ENCODE measurements at regions not wholly inside any gene's neighbourhood (a gene's known extent, or its start where the extent isn't known, plus 50 kb on each side); places are given as distances from the start of the nearest gene placed in this dataset.

DNA sequence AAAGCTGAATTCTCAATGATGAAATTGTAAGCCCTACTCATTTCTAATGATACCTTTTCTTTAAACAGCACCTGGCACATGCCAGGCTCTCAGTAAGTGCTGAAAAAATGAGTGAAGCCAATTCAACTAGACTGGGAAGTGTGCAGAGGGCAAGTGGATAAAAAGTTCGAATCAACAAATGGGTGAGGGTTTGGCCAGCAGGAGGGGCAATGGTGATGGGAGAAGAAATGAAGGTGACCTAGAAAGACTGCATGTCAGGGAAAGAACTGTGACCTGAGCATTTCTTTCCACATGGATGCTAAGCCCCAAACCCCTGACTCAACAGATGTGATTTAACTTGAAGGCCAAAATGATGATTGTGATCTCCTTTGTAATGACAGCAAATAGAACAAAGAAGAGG lies 54.6 kb downstream of the DKK1 start:
- no peak for TF ChIP-seq GATA2 (IDR thresholded peaks at IDR 0.05; ENCODE audit: low read depth, low read length)
- no peak for TF ChIP-seq GATA3 (IDR thresholded peaks at IDR 0.05; ENCODE audit: low read depth, low read length)

- TF ChIP-seq GATA2 (IDR thresholded peaks at IDR 0.05; ENCODE audit: low read depth, low read length) = no peak
- no peak for TF ChIP-seq GATA3 (IDR thresholded peaks at IDR 0.05; ENCODE audit: low read depth, low read length)
These were observed 62.7 kb downstream of the DKK1 start for GRCh38 chr10:52376694-52377354.

DNA sequence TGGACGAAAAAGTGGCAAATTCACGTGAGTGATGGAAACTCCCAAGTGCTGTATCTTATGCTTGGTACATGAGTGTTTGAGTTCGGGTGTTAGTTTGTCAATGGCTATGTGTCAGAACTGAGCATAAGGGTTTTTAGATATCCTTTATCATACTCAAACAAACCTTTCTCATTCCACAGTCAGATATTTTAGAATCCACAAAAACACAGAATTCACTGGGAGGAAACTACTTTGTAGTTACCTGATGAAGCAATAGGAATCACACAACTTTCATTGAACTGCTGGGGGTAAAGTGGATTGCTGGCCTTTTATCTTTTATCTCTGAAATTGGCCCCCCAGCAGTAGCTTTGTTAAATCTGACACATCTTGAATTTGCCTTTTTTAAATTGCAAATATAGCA lies 64.0 kb downstream of the DKK1 start:
- TF ChIP-seq GATA2 (IDR thresholded peaks at IDR 0.05; ENCODE audit: low read depth, low read length) (no peak), GATA3 (IDR thresholded peaks at IDR 0.05; ENCODE audit: low read depth, low read length) (no peak)

DNA sequence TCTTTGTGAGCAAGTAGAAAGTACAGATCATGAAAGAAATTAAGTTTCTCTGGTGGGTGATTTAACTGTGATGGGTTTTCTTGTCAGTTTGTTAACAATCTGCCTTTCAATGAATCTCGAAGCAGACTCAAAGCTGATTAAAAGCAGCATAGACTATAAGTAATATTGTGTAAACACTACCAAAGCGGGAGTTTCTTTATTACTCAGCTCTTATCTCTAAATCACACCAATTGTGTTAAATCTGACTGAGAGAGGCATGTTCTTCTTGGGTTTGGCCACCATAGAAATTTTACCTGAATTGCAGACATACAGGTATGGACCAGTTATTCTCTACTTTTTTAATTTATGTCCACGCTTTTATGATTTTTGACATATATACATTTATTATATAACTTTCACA lies 65.2 kb downstream of the DKK1 start:
- TF ChIP-seq GATA2 (IDR thresholded peaks at IDR 0.05; ENCODE audit: low read depth, low read length) = no peak

GRCh38 chr10:52383088-52383487 lies 69.0 kb downstream of the DKK1 start:
- TF ChIP-seq GATA3 (IDR thresholded peaks at IDR 0.05; ENCODE audit: low read depth, low read length) (no peak), GATA2 (IDR thresholded peaks at IDR 0.05; ENCODE audit: low read depth, low read length) (peak; percentile 15; the same call in 1 of the 2 replicates)

DNA sequence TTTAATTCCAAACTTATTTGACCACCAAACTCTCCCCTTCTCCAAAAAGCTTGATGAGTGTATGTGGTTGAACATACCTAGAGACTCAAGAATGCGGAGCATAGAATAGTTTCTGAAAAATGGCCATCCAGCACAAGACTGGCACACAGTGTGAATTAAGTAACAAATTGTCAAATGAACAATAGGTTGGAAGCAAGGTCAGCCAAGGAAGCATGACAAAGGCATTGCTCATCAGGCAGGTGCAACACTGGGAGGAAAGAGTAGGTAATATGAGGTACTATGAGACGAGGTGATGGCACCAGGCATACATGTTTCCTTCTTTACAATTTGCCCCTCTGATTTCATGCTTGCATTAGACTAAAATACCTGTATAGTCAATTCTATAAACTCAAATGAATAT lies 73.7 kb downstream of the DKK1 start:
- TF ChIP-seq GATA2 (IDR thresholded peaks at IDR 0.05; ENCODE audit: low read depth, low read length) (no peak), GATA3 (IDR thresholded peaks at IDR 0.05; ENCODE audit: low read depth, low read length) (no peak)

DNA sequence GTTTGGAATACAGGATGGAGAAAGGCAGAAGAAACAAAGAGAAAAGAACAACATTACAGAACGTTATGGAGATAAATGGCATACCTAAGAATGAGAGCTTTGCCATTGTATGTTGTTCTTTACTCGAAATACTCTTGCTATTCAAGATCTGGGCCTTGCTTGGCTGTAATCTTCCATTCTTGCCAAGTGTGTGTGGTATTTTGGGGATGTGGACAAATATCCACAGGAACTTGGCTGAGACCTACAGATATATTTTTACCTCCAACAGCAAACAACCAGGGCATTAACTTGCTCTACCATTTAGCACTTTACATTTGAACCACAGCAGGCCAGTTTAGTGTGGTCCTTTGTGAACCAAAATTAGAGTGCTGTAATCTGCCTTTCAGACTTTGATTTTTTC lies 76.3 kb downstream of the DKK1 start:
- no peak for TF ChIP-seq GATA2 (IDR thresholded peaks at IDR 0.05; ENCODE audit: low read depth, low read length)
- no peak for TF ChIP-seq GATA3 (IDR thresholded peaks at IDR 0.05; ENCODE audit: low read depth, low read length)

GRCh38 chr10:52391927-52392602 lies 78.0 kb downstream of the DKK1 start:
- TF ChIP-seq GATA2 (IDR thresholded peaks at IDR 0.05; ENCODE audit: low read depth, low read length) (no peak), GATA3 (IDR thresholded peaks at IDR 0.05; ENCODE audit: low read depth, low read length) (no peak)

DNA sequence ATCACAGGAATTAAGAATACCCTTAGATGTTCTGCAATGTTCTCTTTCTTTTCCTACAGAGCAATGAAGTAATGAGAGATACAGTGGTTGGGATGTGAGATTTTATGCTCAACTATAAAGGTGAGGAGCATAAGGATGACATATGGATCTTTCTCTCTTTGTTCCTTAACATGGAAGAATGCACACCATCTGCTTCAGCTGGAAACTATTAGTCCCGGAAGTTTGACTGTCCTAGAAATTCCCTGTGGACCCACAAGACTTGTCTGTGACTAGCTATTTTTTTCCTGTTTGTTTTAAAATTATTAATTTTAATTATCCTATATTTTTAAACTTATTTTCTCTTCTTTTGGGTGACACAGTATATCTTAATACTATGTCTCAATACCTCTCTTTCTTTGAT lies 80.2 kb downstream of the DKK1 start:
- TF ChIP-seq GATA3 (IDR thresholded peaks at IDR 0.05; ENCODE audit: low read depth, low read length) = no peak
- TF ChIP-seq GATA2 (IDR thresholded peaks at IDR 0.05; ENCODE audit: low read depth, low read length) = no peak

GRCh38 chr10:52400562-52400961 lies 86.5 kb downstream of the DKK1 start:
- TF ChIP-seq GATA2 (IDR thresholded peaks at IDR 0.05; ENCODE audit: low read depth, low read length) (no peak), GATA3 (IDR thresholded peaks at IDR 0.05; ENCODE audit: low read depth, low read length) (no peak)

GRCh38 chr10:52409195-52409594 lies 95.1 kb downstream of the DKK1 start:
- no peak for TF ChIP-seq GATA2 (IDR thresholded peaks at IDR 0.05; ENCODE audit: low read depth, low read length)
- TF ChIP-seq GATA3 (IDR thresholded peaks at IDR 0.05; ENCODE audit: low read depth, low read length) = no peak

GRCh38 chr10:52409928-52410327 lies 95.8 kb downstream of the DKK1 start:
- no peak for TF ChIP-seq GATA3 (IDR thresholded peaks at IDR 0.05; ENCODE audit: low read depth, low read length)
- TF ChIP-seq GATA2 (IDR thresholded peaks at IDR 0.05; ENCODE audit: low read depth, low read length) = no peak

DNA sequence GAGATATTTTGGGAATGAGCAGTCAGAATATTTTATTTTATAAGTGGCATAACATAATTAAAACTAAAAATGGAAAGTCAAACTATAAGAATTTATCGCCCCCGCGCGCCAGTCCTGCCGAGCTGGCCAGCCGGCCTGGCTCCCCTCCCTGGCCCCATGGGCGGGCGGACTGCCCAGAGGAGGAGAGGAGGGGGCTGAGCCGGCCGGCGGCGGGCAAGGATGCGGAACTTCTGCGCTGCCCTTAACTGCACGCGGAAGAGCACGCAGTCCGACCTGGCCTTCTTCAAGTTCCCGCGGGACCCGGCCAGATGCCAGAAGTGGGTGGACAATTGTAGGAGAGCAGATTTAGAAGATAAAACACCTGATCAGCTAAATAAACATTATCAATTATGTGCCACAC lies 96.8 kb downstream of the DKK1 start:
- TF ChIP-seq GATA2 (IDR thresholded peaks at IDR 0.05; ENCODE audit: low read depth, low read length) = no peak
- no peak for TF ChIP-seq GATA3 (IDR thresholded peaks at IDR 0.05; ENCODE audit: low read depth, low read length)

DNA sequence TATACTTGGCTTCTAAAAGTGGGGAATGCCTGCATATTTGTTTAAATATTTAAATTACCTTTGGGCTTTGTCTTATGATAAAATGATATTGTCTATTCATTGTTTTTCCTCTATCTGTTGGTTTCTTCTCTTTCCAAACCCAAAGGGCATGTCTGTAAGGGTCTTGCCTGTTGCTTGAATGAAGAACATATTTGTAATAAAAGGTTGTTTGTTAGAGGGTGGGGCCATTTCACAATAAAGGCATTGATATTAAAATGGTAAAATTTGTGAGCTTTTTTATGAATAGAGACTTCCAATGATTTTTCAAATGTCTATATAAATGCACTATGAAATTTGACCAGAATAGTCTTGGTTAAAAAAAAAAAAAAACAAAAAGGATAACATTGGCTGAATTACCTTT lies 105.2 kb downstream of the DKK1 start:
- no peak for TF ChIP-seq GATA2 (IDR thresholded peaks at IDR 0.05; ENCODE audit: low read depth, low read length)
- no peak for TF ChIP-seq GATA3 (IDR thresholded peaks at IDR 0.05; ENCODE audit: low read depth, low read length)

DNA sequence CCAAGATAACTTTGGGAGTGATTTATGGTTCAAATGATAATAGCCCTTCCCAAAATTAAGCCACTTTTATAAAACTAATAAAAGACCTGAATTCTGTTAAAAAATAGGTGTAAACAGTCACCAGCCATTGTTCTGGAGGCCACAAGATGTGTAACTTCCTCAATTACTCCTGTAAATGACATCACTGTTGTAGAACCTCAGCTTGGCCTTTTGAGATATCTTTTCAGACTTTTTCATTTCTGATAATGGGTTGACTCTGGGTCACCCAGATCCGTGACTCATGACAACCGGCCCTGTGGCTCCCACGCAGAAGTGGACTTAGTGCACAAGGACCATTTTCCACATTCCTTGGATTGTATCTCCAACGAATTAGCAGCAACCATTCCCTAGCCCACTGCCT lies 106.6 kb downstream of the DKK1 start:
- TF ChIP-seq GATA2 (IDR thresholded peaks at IDR 0.05; ENCODE audit: low read depth, low read length) = no peak
- no peak for TF ChIP-seq GATA3 (IDR thresholded peaks at IDR 0.05; ENCODE audit: low read depth, low read length)
